A673 (cell line): ENCODE measurements at regions not wholly inside any gene's neighbourhood (a gene's known extent, or its start where the extent isn't known, plus 50 kb on each side); places are given as distances from the start of the nearest gene placed in this dataset.

Experiments used
- BruUV-seq: library from RNA; stranded (reverse); fragments of 400-500 nt; replicated peaks from 2 replicates; lab custom pipeline; 2021; lab: Mats Ljungman, UMichigan
- CTCF ChIA-PET: fragments of 300-600 bp; sonication (Branson Sonifier 250); formaldehyde crosslinking; loops from one replicate; lab custom pipeline; 2022; ENCODE audit warnings: antibody characterized with exemption; lab: Charles Lee
- POLR2A ChIA-PET: fragments of 300-600 bp; sonication (Branson Sonifier 250); formaldehyde crosslinking; loops from one replicate; lab custom pipeline; 2022; ENCODE audit warnings: antibody characterized with exemption; ENCODE audit not compliant: low non-redundant PET; lab: Charles Lee
- DNase-seq: peaks from one replicate; pipeline ENCODE4 v3.0.0-alpha.2; 2015; ENCODE audit warnings: low spot score
- H3K27ac ChIP-seq: fragments of 200-600 bp; sonication (generic); 2 replicates; pipeline ENCODE4 v1.5.1; 2016; ENCODE audit warnings: mixed run types, low read depth, mild to moderate bottlenecking, mixed read lengths, antibody characterized with exemption, low read length; ENCODE audit not compliant: poor library complexity, severe bottlenecking
- H3K27me3 ChIP-seq: fragments of 200-600 bp; sonication (generic); replicated peaks from 2 replicates; pipeline ENCODE4 v1.6.1; 2017; ENCODE audit warnings: mixed run types, low read depth, mild to moderate bottlenecking, mixed read lengths, antibody characterized with exemption, low read length; ENCODE audit not compliant: insufficient read depth, poor library complexity
- H3K36me3 ChIP-seq: fragments of 200-600 bp; sonication (generic); 2 replicates; pipeline ENCODE4 v1.6.1; 2016; ENCODE audit warnings: mixed run types, mild to moderate bottlenecking, mixed read lengths, antibody characterized with exemption, low read length; ENCODE audit not compliant: insufficient read depth, poor library complexity, severe bottlenecking
- H3K4me1 ChIP-seq: fragments of 200-600 bp; sonication (generic); 2 replicates; pipeline ENCODE4 v1.6.1; 2017; ENCODE audit warnings: mixed run types, mild to moderate bottlenecking, mixed read lengths, antibody characterized with exemption, low read length; ENCODE audit not compliant: insufficient read depth, poor library complexity, severe bottlenecking
- H3K4me3 ChIP-seq: fragments of 200-600 bp; sonication (generic); 2 replicates; pipeline ENCODE4 v1.5.1; 2016; ENCODE audit warnings: low read depth, mixed run types, mild to moderate bottlenecking, mixed read lengths, low read length; ENCODE audit not compliant: poor library complexity, severe bottlenecking
- H3K9me3 ChIP-seq: fragments of 200-600 bp; sonication (generic); 2 replicates; pipeline ENCODE4 v1.6.1; 2016; ENCODE audit warnings: mixed run types, low read depth, mild to moderate bottlenecking, mixed read lengths, antibody characterized with exemption, low read length; ENCODE audit not compliant: poor library complexity, severe bottlenecking
- CTCF ChIP-seq: fragments of 300-800, 200-600 bp; sonication (generic); conservative IDR thresholded peaks from 2 replicates; pipeline ENCODE4 v1.5.1; 2017; ENCODE audit warnings: low read depth, mild to moderate bottlenecking, antibody characterized with exemption, low read length, moderate library complexity, mixed read lengths
- EZH2 ChIP-seq: fragments of 200-600 bp; sonication (generic); IDR thresholded peaks from 2 replicates; pipeline ENCODE4 v1.6.1; 2017; ENCODE audit warnings: borderline replicate concordance, low read depth, mild to moderate bottlenecking, mixed read lengths, antibody characterized with exemption, low read length; ENCODE audit not compliant: poor library complexity, severe bottlenecking
- intact Hi-C: fragments of 100-400 bp; cut with micrococcal nuclease; formaldehyde crosslinking; loops from one replicate; pipeline ENCODE4 v1.10.0; 2022; ENCODE audit not compliant: unreplicated experiment

GRCh38 chr18:64720781-64721464 lies 572.0 kb upstream of the LINC00305 start:
- no peak for DNase-seq
- CTCF ChIA-PET, result interaction anchor here (0.6 kb wide), 1 partner anchor 27 kb away, joined by 7 read pairs; no protein-coding TSS in a partner anchor

GRCh38 chr18:64718808-64719207 lies 569.9 kb upstream of the LINC00305 start:
- H3K9me3 ChIP-seq, result peaks cover 5% of the 10 kb centered on the region
- no peak for DNase-seq
- no peaks in the 10 kb centered on the region for H3K36me3 ChIP-seq
- intact Hi-C loops, result no loop called here
- TF ChIP-seq CTCF (no peak), EZH2 (no peak)
- H3K27ac ChIP-seq, result no peak overlapping the region
- ChIA-PET CTCF (no interaction called here), POLR2A (no interaction called here)
- no peak overlapping the region for H3K4me3 ChIP-seq
- no peaks in the 10 kb centered on the region for H3K4me1 ChIP-seq
- BruUV-seq, result no TSS peak
- no peaks in the 10 kb centered on the region for H3K27me3 ChIP-seq

More at GRCh38 chr18:64720781-64721464, 572.0 kb upstream of the LINC00305 start:
- POLR2A ChIA-PET, result no interaction called here
- peaks cover 5% of the 10 kb centered on the region for H3K9me3 ChIP-seq
- no peaks in the 10 kb centered on the region for H3K27me3 ChIP-seq
- no TSS peak for BruUV-seq
- H3K36me3 ChIP-seq, result no peaks in the 10 kb centered on the region
- H3K27ac ChIP-seq, result no peak overlapping the region
- H3K4me3 ChIP-seq, result no peak overlapping the region
- no peaks in the 10 kb centered on the region for H3K4me1 ChIP-seq
- intact Hi-C loops, result no loop called here
- TF ChIP-seq CTCF, result no peak

- no peak for DNase-seq
- Histone ChIP-seq H3K27ac (no peak overlapping the region), H3K36me3 (no peaks in the 10 kb centered on the region), H3K27me3 (no peaks in the 10 kb centered on the region), H3K4me3 (no peak overlapping the region), H3K4me1 (no peaks in the 10 kb centered on the region), H3K9me3 (no peaks in the 10 kb centered on the region)
- no peak for TF ChIP-seq EZH2
- TF ChIP-seq CTCF, result no peak
- CTCF ChIA-PET, result no interaction called here
- no TSS peak for BruUV-seq
- intact Hi-C loops, result no loop called here
- POLR2A ChIA-PET, result no interaction called here
Measured at GRCh38 chr18:64717026-64717425, 568.1 kb upstream of the LINC00305 start.
